Kidney (tissue), 13 donors: ENCODE measurements at regions not wholly inside any gene's neighbourhood (a gene's known extent, or its start where the extent isn't known, plus 50 kb on each side); places are given as distances from the start of the nearest gene placed in this dataset.
A peak's percentile ranks its signal among the peaks of the same experiment; 100 is the strongest.

ENCODE experiments used
- DNase-seq, 5 donors: peaks; one replicate each; pipeline ENCODE4 v3.0.0-alpha.2; 2013 to 2020
- FAIRE-seq: peaks from 2 replicates; lab custom pipeline; 2012; peaks lifted over from hg19 to GRCh38; lab: Jason Lieb, UNC
- H3K27ac ChIP-seq, 2 donors: one replicate each; pipeline ENCODE4 v1.7.0; 2013; ENCODE audit warnings: low read depth in 2 of 2, low read length in 2 of 2, inconsistent platforms in 1 of 2
- H3K27me3 ChIP-seq: one replicate; pipeline ENCODE4 v1.7.1; 2013; ENCODE audit warnings: low read length, inconsistent platforms; ENCODE audit not compliant: control insufficient read depth, insufficient read depth
- H3K36me3 ChIP-seq, 3 donors: one replicate each; pipeline versions ENCODE4 v1.7.0 to v1.7.1; 2013; ENCODE audit warnings: low read length in 3 of 3, control low read depth in 1 of 3, inconsistent platforms in 1 of 3; ENCODE audit not compliant: insufficient read depth in 3 of 3, control insufficient read depth in 2 of 3
- H3K4me1 ChIP-seq, 3 donors: one replicate each; pipeline versions ENCODE4 v1.7.0 to v1.7.1; 2013; ENCODE audit warnings: low read length in 3 of 3, inconsistent platforms in 1 of 3, low read depth in 1 of 3; ENCODE audit not compliant: control insufficient read depth in 2 of 3, insufficient read depth in 2 of 3
- H3K4me3 ChIP-seq, 3 donors: one replicate each; pipeline versions ENCODE4 v1.7.0 to v1.8.1; 2013; ENCODE audit warnings: low read length in 3 of 3, control low read depth in 1 of 3, inconsistent platforms in 1 of 3
- H3K9ac ChIP-seq, 3 donors: one replicate each; pipeline versions ENCODE4 v1.7.0 to v1.7.1; 2013; ENCODE audit warnings: low read length in 3 of 3, control low read depth in 1 of 3, inconsistent platforms in 1 of 3
- H3K9me3 ChIP-seq, 3 donors: one replicate each; pipeline versions ENCODE4 v1.7.0 to v1.7.1; 2013; ENCODE audit warnings: low read length in 3 of 3, control low read depth in 1 of 3, inconsistent platforms in 1 of 3; ENCODE audit not compliant: control insufficient read depth in 2 of 3, insufficient read depth in 1 of 3
- CTCF ChIP-seq: IDR thresholded peaks from 3 replicates; pipeline ENCODE4 v1.5.1; 2012; ENCODE audit warnings: mild to moderate bottlenecking, moderate library complexity, borderline replicate concordance; ENCODE audit not compliant: insufficient read depth; ENCODE audit errors: extremely low read depth
- intact Hi-C: fragments of 100-400 bp; cut with DNase I; formaldehyde crosslinking; loops from one replicate; pipeline ENCODE4 v1.11.1; 2022
- donor health status: control.
- donor health status: control.
- donor health status: control.
- donor health status: control.
- donor health status: control.
- donor health status: DM: yes; HTN: yes; CAD: no.
- donor health status: Normal renal cell carcinoma (clear cell type).

DNA sequence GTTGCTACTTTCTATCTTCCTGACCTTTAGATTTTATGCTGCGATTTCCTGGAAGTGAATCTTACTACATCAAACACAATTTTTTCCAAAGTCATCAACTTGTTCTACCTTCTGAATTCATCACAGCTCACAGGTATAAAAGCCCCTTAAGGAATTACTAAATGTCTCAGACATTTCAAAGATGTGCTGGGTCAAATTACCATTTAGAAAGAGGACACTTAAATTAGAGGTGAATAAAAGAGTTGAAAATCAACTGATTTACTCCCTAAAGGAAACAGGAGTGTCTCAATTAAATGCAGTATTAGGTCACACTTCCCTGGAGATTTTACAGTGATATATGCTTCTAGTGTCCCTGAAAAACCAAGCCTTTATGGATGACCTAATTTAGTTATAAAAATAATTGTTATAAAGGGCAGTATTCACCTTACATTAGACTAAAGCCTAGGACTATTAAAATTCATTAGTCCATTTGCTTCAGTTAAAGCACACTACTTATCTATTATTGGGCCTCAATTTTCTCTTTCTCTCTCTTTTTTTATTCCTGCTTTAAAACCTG is 128.8 kb downstream of the GMNC start:
- Histone ChIP-seq H3K9me3 (no peaks in the 10 kb centered on the region), H3K4me3 (no peak overlapping the region), H3K27ac (no peak overlapping the region), H3K9ac (no peak overlapping the region), H3K4me1 (no peaks in the 10 kb centered on the region), H3K36me3 (no peaks in the 10 kb centered on the region), H3K27me3 (no peaks in the 10 kb centered on the region)
- FAIRE-seq, result no peak
- peak in 2 of 5 donors; percentile 51 to 65 for DNase-seq
- intact Hi-C loops, result no loop called here
- no peak for TF ChIP-seq CTCF

DNA sequence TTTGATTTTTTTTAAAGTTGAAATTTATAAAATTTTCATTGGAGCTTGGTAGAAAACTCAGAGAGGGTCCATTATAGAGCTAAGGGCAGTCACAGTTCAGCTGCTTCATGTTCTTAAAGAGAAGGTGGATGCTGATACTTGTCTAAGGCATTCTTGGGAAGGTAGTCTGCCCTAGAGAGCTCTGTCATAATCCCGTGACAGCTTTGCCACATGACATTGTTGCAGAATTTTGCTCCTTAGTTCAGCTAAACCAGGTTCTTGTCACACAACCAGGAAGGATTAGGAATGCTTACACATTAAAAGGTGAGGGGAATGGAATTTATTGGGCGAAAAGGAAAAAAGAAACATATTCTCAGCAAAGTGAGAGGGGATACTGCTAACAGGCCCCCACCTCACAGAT is 130.9 kb downstream of the GMNC start:
- Histone ChIP-seq H3K4me3 (no peak overlapping the region), H3K4me1 (no peaks in the 10 kb centered on the region), H3K9ac (no peak overlapping the region), H3K27me3 (no peaks in the 10 kb centered on the region), H3K36me3 (no peaks in the 10 kb centered on the region), H3K9me3 (no peaks in the 10 kb centered on the region), H3K27ac (no peak overlapping the region)
- intact Hi-C loops, result no loop called here
- TF ChIP-seq CTCF, result no peak
- no peak for FAIRE-seq
- no peak for DNase-seq

DNA sequence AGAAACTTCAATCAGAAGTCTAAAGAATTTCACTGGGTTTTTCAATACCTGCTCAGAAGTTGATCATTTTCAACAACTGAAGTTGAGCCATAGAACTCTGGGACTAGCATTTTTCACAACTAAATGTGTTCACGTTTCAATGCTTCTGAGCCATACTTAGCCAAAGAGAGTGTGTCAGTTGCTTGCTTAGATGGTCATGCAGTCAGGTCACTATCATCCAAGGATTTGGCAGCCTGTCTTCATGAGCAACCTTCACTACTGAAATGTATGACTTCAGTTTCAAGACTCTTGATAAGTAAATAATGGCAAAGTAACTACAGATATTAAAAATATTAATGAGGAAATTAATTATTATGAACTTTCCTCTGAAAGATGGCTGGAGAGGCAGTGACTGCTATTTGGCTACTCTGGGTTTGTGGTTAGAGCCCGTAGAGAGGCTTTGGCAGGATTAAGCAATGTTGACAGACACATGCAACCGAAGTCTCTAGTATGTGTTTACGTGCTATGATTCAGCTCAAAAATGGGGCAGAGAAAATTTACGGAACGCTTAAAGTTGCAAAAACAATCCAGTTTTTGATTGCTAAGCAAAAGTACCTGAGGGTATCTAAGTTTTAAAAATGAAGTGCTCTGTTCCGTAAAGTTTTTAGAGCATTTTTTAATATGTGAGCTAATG is 133.8 kb downstream of the GMNC start:
- Histone ChIP-seq H3K36me3 (no peaks in the 10 kb centered on the region), H3K4me1 (no peaks in the 10 kb centered on the region), H3K27ac (no peak overlapping the region), H3K9me3 (no peaks in the 10 kb centered on the region), H3K27me3 (no peaks in the 10 kb centered on the region), H3K9ac (no peak overlapping the region), H3K4me3 (no peak overlapping the region)
- intact Hi-C loops, result no loop called here
- no peak for TF ChIP-seq CTCF
- DNase-seq (no peak), FAIRE-seq (no peak)
